ENCODE measurements at regions not wholly inside any gene's neighbourhood (a gene's known extent, or its start where the extent isn't known, plus 50 kb on each side); places are given as distances from the start of the nearest gene placed in this dataset.

- no peaks in the 10 kb centered on the region for H3K36me3 ChIP-seq (ENCODE audit: insufficient read depth, low read length)
- H3K27me3 ChIP-seq (ENCODE audit: insufficient read depth, low read length): no peaks in the 10 kb centered on the region
- H3K9ac ChIP-seq (ENCODE audit: low read depth, low read length): no peak overlapping the region
- no peaks in the 10 kb centered on the region for H3K9me3 ChIP-seq (ENCODE audit: insufficient read depth, low read depth, low read length)
- WGBS: 91% methylated on average over 2 of the region's 2 CpGs
- H3K27ac ChIP-seq (ENCODE audit: low read depth, low read length): no peak overlapping the region
- H3K4me1 ChIP-seq (ENCODE audit: insufficient read depth, low read length): no peaks in the 10 kb centered on the region
- no peak overlapping the region for H3K4me3 ChIP-seq (ENCODE audit: low read length)
These were observed 183.9 kb downstream of the ARRDC4 start for GRCh38 chr15:98144388-98144787.

GRCh38 chr15:98146031-98146820, 185.7 kb downstream of the ARRDC4 start:
- Histone ChIP-seq H3K9me3 (ENCODE audit: insufficient read depth, low read depth, low read length) (no peaks in the 10 kb centered on the region), H3K27ac (ENCODE audit: low read depth, low read length) (no peak overlapping the region), H3K4me1 (ENCODE audit: insufficient read depth, low read length) (no peaks in the 10 kb centered on the region)

GRCh38 chr15:98147415-98147814, 186.9 kb downstream of the ARRDC4 start:
- Histone ChIP-seq H3K27ac (ENCODE audit: low read depth, low read length) (no peak overlapping the region), H3K36me3 (ENCODE audit: insufficient read depth, low read length) (no peaks in the 10 kb centered on the region), H3K9ac (ENCODE audit: low read depth, low read length) (no peak overlapping the region), H3K9me3 (ENCODE audit: insufficient read depth, low read depth, low read length) (0 out of 2 replicates have a peak, but pooled peaks cover under 1% of the 10 kb centered on the region), H3K4me1 (ENCODE audit: insufficient read depth, low read length) (no peaks in the 10 kb centered on the region), H3K4me3 (ENCODE audit: low read length) (no peak overlapping the region), H3K27me3 (ENCODE audit: insufficient read depth, low read length) (no peaks in the 10 kb centered on the region)
- 79% methylated on average over 5 of the region's 5 CpGs for WGBS

More at GRCh38 chr15:98146031-98146820, 185.7 kb downstream of the ARRDC4 start:
- Histone ChIP-seq H3K36me3 (ENCODE audit: insufficient read depth, low read length) (no peaks in the 10 kb centered on the region), H3K9ac (ENCODE audit: low read depth, low read length) (no peak overlapping the region), H3K27me3 (ENCODE audit: insufficient read depth, low read length) (no peaks in the 10 kb centered on the region), H3K4me3 (ENCODE audit: low read length) (no peak overlapping the region)
- 92% methylated on average over 17 of the region's 17 CpGs for WGBS

- H3K4me3 ChIP-seq (ENCODE audit: low read length): no peak overlapping the region
- no peaks in the 10 kb centered on the region for H3K4me1 ChIP-seq (ENCODE audit: insufficient read depth, low read length)
These were observed 189.6 kb downstream of the ARRDC4 start for GRCh38 chr15:98150084-98150483.

GRCh38 chr15:98150536-98150935, 190.0 kb downstream of the ARRDC4 start:
- Histone ChIP-seq H3K4me3 (ENCODE audit: low read length) (no peak overlapping the region), H3K36me3 (ENCODE audit: insufficient read depth, low read length) (no peaks in the 10 kb centered on the region), H3K4me1 (ENCODE audit: insufficient read depth, low read length) (no peaks in the 10 kb centered on the region), H3K9me3 (ENCODE audit: insufficient read depth, low read depth, low read length) (0 out of 2 replicates have a peak, but pooled peaks cover 2% of the 10 kb centered on the region), H3K27me3 (ENCODE audit: insufficient read depth, low read length) (no peaks in the 10 kb centered on the region), H3K9ac (ENCODE audit: low read depth, low read length) (no peak overlapping the region), H3K27ac (ENCODE audit: low read depth, low read length) (no peak overlapping the region)
- 90% methylated on average over 3 of the region's 3 CpGs for WGBS

More at GRCh38 chr15:98150084-98150483, 189.6 kb downstream of the ARRDC4 start:
- no CpG with 5 or more reads among the region's 2 CpGs for WGBS
- H3K27me3 ChIP-seq (ENCODE audit: insufficient read depth, low read length): no peaks in the 10 kb centered on the region
- H3K36me3 ChIP-seq (ENCODE audit: insufficient read depth, low read length): no peaks in the 10 kb centered on the region
- H3K27ac ChIP-seq (ENCODE audit: low read depth, low read length): no peak overlapping the region
- 0 out of 2 replicates have a peak, but pooled peaks cover 2% of the 10 kb centered on the region for H3K9me3 ChIP-seq (ENCODE audit: insufficient read depth, low read depth, low read length)
- no peak overlapping the region for H3K9ac ChIP-seq (ENCODE audit: low read depth, low read length)

- no peaks in the 10 kb centered on the region for H3K4me1 ChIP-seq (ENCODE audit: insufficient read depth, low read length)
These were observed 190.6 kb downstream of the ARRDC4 start for GRCh38 chr15:98151096-98151495.

GRCh38 chr15:98152156-98152555, 191.7 kb downstream of the ARRDC4 start:
- Histone ChIP-seq H3K27me3 (ENCODE audit: insufficient read depth, low read length) (no peaks in the 10 kb centered on the region), H3K27ac (ENCODE audit: low read depth, low read length) (no peak overlapping the region), H3K9me3 (ENCODE audit: insufficient read depth, low read depth, low read length) (0 out of 2 replicates have a peak, but pooled peaks cover 2% of the 10 kb centered on the region)

More at GRCh38 chr15:98151096-98151495, 190.6 kb downstream of the ARRDC4 start:
- WGBS: 100% methylated on average over 1 of the region's 2 CpGs
- Histone ChIP-seq H3K27ac (ENCODE audit: low read depth, low read length) (no peak overlapping the region), H3K27me3 (ENCODE audit: insufficient read depth, low read length) (no peaks in the 10 kb centered on the region), H3K9ac (ENCODE audit: low read depth, low read length) (no peak overlapping the region), H3K36me3 (ENCODE audit: insufficient read depth, low read length) (no peaks in the 10 kb centered on the region), H3K4me3 (ENCODE audit: low read length) (no peak overlapping the region), H3K9me3 (ENCODE audit: insufficient read depth, low read depth, low read length) (0 out of 2 replicates have a peak, but pooled peaks cover 2% of the 10 kb centered on the region)

GRCh38 chr15:98154863-98155262, 194.4 kb downstream of the ARRDC4 start:
- H3K27ac ChIP-seq (ENCODE audit: low read depth, low read length): no peak overlapping the region
- H3K9me3 ChIP-seq (ENCODE audit: insufficient read depth, low read depth, low read length): 0 out of 2 replicates have a peak, but pooled peaks cover 2% of the 10 kb centered on the region
- H3K36me3 ChIP-seq (ENCODE audit: insufficient read depth, low read length): no peaks in the 10 kb centered on the region
- H3K27me3 ChIP-seq (ENCODE audit: insufficient read depth, low read length): no peaks in the 10 kb centered on the region
- H3K9ac ChIP-seq (ENCODE audit: low read depth, low read length): no peak overlapping the region
- no peak overlapping the region for H3K4me3 ChIP-seq (ENCODE audit: low read length)
- WGBS: 70% methylated on average over 4 of the region's 4 CpGs
- H3K4me1 ChIP-seq (ENCODE audit: insufficient read depth, low read length): no peaks in the 10 kb centered on the region

More at GRCh38 chr15:98152156-98152555, 191.7 kb downstream of the ARRDC4 start:
- no peaks in the 10 kb centered on the region for H3K36me3 ChIP-seq (ENCODE audit: insufficient read depth, low read length)
- no peaks in the 10 kb centered on the region for H3K4me1 ChIP-seq (ENCODE audit: insufficient read depth, low read length)
- H3K4me3 ChIP-seq (ENCODE audit: low read length): no peak overlapping the region
- no peak overlapping the region for H3K9ac ChIP-seq (ENCODE audit: low read depth, low read length)

GRCh38 chr15:98155356-98155755, 194.9 kb downstream of the ARRDC4 start:
- Histone ChIP-seq H3K27ac (ENCODE audit: low read depth, low read length) (no peak overlapping the region), H3K4me3 (ENCODE audit: low read length) (no peak overlapping the region), H3K4me1 (ENCODE audit: insufficient read depth, low read length) (no peaks in the 10 kb centered on the region), H3K9ac (ENCODE audit: low read depth, low read length) (no peak overlapping the region), H3K9me3 (ENCODE audit: insufficient read depth, low read depth, low read length) (0 out of 2 replicates have a peak, but pooled peaks cover 2% of the 10 kb centered on the region), H3K27me3 (ENCODE audit: insufficient read depth, low read length) (no peaks in the 10 kb centered on the region), H3K36me3 (ENCODE audit: insufficient read depth, low read length) (no peaks in the 10 kb centered on the region)
- WGBS: 95% methylated on average over 1 of the region's 1 CpG

- H3K4me1 ChIP-seq (ENCODE audit: insufficient read depth, low read length): no peaks in the 10 kb centered on the region
- H3K27me3 ChIP-seq (ENCODE audit: insufficient read depth, low read length): no peaks in the 10 kb centered on the region
- no peak overlapping the region for H3K4me3 ChIP-seq (ENCODE audit: low read length)
- WGBS: 74% methylated on average over 8 of the region's 8 CpGs
- no peak overlapping the region for H3K27ac ChIP-seq (ENCODE audit: low read depth, low read length)
- H3K9me3 ChIP-seq (ENCODE audit: insufficient read depth, low read depth, low read length): peaks cover 12% of the 10 kb centered on the region
- H3K36me3 ChIP-seq (ENCODE audit: insufficient read depth, low read length): no peaks in the 10 kb centered on the region
- no peak overlapping the region for H3K9ac ChIP-seq (ENCODE audit: low read depth, low read length)
These were observed 199.7 kb downstream of the ARRDC4 start for GRCh38 chr15:98160236-98160635.

GRCh38 chr15:98163319-98164045, 203.0 kb downstream of the ARRDC4 start:
- H3K4me1 ChIP-seq (ENCODE audit: insufficient read depth, low read length): peaks cover 7% of the 10 kb centered on the region; the same call in 1 of the 2 replicates
- WGBS: 91% methylated on average over 23 of the region's 23 CpGs
- H3K9me3 ChIP-seq (ENCODE audit: insufficient read depth, low read depth, low read length): peaks cover 12% of the 10 kb centered on the region
- no peak overlapping the region for H3K9ac ChIP-seq (ENCODE audit: low read depth, low read length)
- no peaks in the 10 kb centered on the region for H3K27me3 ChIP-seq (ENCODE audit: insufficient read depth, low read length)
- H3K4me3 ChIP-seq (ENCODE audit: low read length): no peak overlapping the region
- no peak overlapping the region for H3K27ac ChIP-seq (ENCODE audit: low read depth, low read length)
- H3K36me3 ChIP-seq (ENCODE audit: insufficient read depth, low read length): no peaks in the 10 kb centered on the region
